ENCODE measurements at regions not wholly inside any gene's neighbourhood (a gene's known extent, or its start where the extent isn't known, plus 50 kb on each side); places are given as distances from the start of the nearest gene placed in this dataset.

- TF ChIP-seq CTCF (conservative IDR thresholded peaks at IDR 0.05): no peak
- no peak for TF ChIP-seq EZH2 (IDR thresholded peaks at IDR 0.05; ENCODE audit: low read depth)
Measured at GRCh38 chr2:128556633-128557032, 238.0 kb upstream of the HS6ST1 start.
